Muscle of leg (tissue), 3 donors: ENCODE measurements at regions not wholly inside any gene's neighbourhood (a gene's known extent, or its start where the extent isn't known, plus 50 kb on each side); places are given as distances from the start of the nearest gene placed in this dataset.
"Not testable (repeated sequence)": the region's sequence is repeated elsewhere in the genome, so short reads cannot be mapped to it uniquely, and the experiment has no call there.

Experiments
- DNase-seq: peaks from one replicate; pipeline ENCODE4 v3.0.0; 2013
- H3K27ac ChIP-seq: one replicate; pipeline ENCODE4 v1.5.1; 2013; ENCODE audit warnings: mild to moderate bottlenecking, low read length, control low read depth
- H3K27me3 ChIP-seq: one replicate; pipeline ENCODE4 v1.6.1; 2013; ENCODE audit warnings: low read length; ENCODE audit not compliant: control insufficient read depth, insufficient read depth
- H3K36me3 ChIP-seq: one replicate; pipeline ENCODE4 v1.6.1; 2013; ENCODE audit warnings: low read length; ENCODE audit not compliant: control insufficient read depth, insufficient read depth
- H3K4me1 ChIP-seq: one replicate; pipeline ENCODE4 v1.6.1; 2013; ENCODE audit warnings: low read length; ENCODE audit not compliant: control insufficient read depth, insufficient read depth
- H3K4me3 ChIP-seq: one replicate; pipeline ENCODE4 v1.5.1; 2013; ENCODE audit warnings: low read length, control low read depth
- H3K9me3 ChIP-seq: replicated peaks from 2 replicates; pipeline ENCODE4 v1.6.1; 2013; ENCODE audit warnings: low read depth, low read length; ENCODE audit not compliant: control insufficient read depth
- WGBS: methylation state at CpG from one replicate; pipeline ENCODE4 v1.1.5; 2013; ENCODE audit warnings: missing lambda C conversion rate; ENCODE audit not compliant: insufficient coverage; 5-methylcytosine and 5-hydroxymethylcytosine counted together

DNA sequence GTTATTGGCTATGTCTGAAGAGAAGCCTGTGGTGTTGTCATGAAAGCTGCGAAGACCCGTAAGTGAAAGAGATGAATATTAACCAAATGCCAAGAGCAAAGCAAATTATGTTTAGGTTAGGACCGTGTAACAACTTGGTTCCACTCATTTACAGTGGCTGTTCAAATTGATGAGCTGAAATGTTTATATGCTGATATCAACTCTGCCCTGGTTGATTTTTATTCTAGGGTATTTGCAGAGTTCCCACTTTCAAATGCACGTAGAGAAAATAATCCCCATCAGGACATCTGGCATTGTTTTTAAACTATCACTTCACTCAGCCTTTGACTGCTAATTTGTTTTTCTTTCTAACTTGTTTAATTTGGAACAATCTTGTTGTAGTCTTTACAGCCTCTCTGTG is 581.6 kb upstream of the ADAMTS5 start:
- H3K36me3 ChIP-seq, result no peaks in the 10 kb centered on the region
- no peak overlapping the region for H3K4me3 ChIP-seq
- peaks cover 12% of the 10 kb centered on the region for H3K9me3 ChIP-seq
- H3K27me3 ChIP-seq, result no peaks in the 10 kb centered on the region
- no peaks in the 10 kb centered on the region for H3K4me1 ChIP-seq
- no peak overlapping the region for H3K27ac ChIP-seq
- WGBS, result no CpG with 5 or more reads among the region's 4 CpGs
- no peak for DNase-seq

DNA sequence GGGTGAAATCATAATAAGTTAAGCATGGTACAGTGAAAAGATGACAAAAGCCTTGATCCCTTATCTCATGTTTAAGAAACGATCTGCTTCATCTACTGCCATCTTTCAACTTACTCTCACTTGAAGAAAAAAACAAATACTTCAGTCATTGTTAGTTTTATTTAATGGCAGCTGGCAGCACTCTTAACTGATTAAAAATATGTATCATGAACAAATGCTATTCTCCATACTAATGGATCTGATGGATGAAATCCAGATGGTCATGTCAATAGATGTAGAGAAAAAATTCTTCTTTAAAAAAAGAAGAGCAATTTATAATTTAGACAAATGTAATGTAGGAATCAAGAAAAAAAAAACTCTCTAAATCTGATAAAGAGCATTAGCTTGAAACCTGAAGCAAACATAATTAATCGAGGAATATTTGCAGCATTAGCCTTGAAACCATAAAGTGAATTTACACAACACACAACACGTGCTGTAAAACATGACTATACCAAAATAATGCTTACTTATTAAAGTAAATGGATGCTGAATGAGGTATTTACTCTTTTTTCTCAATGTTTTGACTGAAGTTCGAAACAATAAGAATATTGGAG is 579.0 kb upstream of the ADAMTS5 start:
- Histone ChIP-seq H3K27ac (no peak overlapping the region), H3K4me3 (no peak overlapping the region), H3K9me3 (no peaks in the 10 kb centered on the region), H3K27me3 (no peaks in the 10 kb centered on the region), H3K4me1 (no peaks in the 10 kb centered on the region), H3K36me3 (no peaks in the 10 kb centered on the region)
- DNase-seq, result no peak
- no CpG with 5 or more reads among the region's 4 CpGs for WGBS

DNA sequence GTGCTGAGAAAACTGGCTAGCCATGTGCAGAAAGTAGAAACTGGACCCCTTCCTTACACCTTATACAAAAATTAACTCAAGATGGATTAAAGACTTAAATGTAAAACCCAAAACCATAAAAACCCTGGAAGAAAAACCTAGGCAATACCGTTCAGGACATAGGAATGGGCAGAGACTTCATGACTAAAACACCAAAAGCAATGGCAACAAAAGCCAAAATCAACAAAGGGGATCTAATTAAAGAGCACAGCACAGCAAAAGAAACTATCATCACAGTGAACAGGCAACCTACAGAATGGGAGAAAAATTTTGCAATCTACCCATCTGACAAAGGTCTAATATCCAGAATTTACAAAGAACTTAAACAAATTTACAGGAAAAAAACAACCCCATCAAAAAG is 575.2 kb upstream of the ADAMTS5 start:
- H3K27me3 ChIP-seq, H3K36me3 ChIP-seq, DNase-seq, H3K4me1 ChIP-seq, H3K9me3 ChIP-seq, H3K4me3 ChIP-seq, H3K27ac ChIP-seq: not testable (repeated sequence)
- 60% methylated on average over 1 of the region's 1 CpG for WGBS

DNA sequence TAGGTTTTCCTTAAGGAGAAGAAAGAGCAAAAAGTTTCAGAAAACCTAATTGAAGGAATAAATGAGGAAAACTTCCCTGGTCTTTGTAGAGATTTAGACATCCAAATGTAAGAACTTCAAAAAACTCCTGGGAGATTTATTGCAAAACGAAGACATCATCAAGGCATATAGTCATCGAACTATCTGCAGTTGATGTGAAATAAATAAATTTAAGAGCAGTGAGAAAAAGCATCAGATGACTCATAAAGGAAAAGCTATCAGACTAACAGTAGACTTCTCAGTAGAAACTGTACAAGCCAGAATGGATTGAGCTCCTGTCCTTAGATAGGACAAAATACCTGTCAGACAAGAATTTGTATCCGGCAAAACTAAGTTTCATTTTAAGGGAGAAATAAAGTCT is 569.4 kb upstream of the ADAMTS5 start:
- DNase-seq, result no peak
- no peak overlapping the region for H3K4me3 ChIP-seq
- no peak overlapping the region for H3K27ac ChIP-seq
- no peaks in the 10 kb centered on the region for H3K9me3 ChIP-seq
- no peaks in the 10 kb centered on the region for H3K36me3 ChIP-seq
- H3K27me3 ChIP-seq, result no peaks in the 10 kb centered on the region
- H3K4me1 ChIP-seq, result no peaks in the 10 kb centered on the region
- no CpG with 5 or more reads among the region's 3 CpGs for WGBS

DNA sequence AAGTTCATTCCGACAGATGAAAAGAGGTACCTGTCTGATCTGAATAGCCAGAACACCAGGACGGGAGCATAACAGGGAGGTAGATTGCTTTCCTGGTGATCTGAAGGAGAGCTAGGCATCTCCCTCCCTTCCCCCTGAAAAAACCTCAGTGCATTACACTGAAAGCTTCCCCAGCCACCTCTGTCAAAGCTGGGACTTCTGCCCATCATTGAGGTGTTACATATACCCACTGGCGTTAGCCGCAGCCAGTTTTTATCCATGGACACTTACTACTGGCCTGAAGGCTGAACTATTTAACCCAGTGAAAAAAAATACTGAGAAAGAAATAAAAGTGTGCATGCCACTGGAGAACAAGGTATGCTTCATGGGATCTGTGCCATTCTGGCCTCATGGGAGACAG is 568.3 kb upstream of the ADAMTS5 start:
- no peak overlapping the region for H3K27ac ChIP-seq
- H3K9me3 ChIP-seq, result no peaks in the 10 kb centered on the region
- H3K36me3 ChIP-seq, result no peaks in the 10 kb centered on the region
- no peaks in the 10 kb centered on the region for H3K27me3 ChIP-seq
- no CpG with 5 or more reads among the region's 4 CpGs for WGBS
- DNase-seq, result no peak
- no peaks in the 10 kb centered on the region for H3K4me1 ChIP-seq
- no peak overlapping the region for H3K4me3 ChIP-seq

DNA sequence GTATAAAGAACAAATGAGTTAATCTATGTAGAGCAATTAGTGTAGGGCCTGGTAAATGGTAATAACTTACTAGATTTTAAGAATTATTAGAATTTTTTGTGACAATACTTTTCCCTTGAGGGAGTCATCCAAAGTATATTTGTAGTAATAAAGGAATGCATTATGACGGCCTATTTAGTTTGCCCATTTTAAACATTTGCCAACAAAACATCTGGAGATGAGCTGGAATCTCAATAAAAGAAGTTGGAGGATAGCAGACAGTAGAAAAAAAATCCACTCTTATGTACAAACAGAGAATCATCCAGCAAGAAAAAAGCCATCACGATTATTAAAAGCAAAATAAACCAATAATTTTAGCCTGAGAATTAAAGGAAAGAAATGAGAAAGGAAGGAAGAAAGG is 567.3 kb upstream of the ADAMTS5 start:
- no peak overlapping the region for H3K27ac ChIP-seq
- H3K4me1 ChIP-seq, result no peaks in the 10 kb centered on the region
- no peaks in the 10 kb centered on the region for H3K27me3 ChIP-seq
- DNase-seq, result peak; percentile 58
- H3K36me3 ChIP-seq, result no peaks in the 10 kb centered on the region
- WGBS, result no CpG with 5 or more reads among the region's 2 CpGs
- no peak overlapping the region for H3K4me3 ChIP-seq
- no peaks in the 10 kb centered on the region for H3K9me3 ChIP-seq

DNA sequence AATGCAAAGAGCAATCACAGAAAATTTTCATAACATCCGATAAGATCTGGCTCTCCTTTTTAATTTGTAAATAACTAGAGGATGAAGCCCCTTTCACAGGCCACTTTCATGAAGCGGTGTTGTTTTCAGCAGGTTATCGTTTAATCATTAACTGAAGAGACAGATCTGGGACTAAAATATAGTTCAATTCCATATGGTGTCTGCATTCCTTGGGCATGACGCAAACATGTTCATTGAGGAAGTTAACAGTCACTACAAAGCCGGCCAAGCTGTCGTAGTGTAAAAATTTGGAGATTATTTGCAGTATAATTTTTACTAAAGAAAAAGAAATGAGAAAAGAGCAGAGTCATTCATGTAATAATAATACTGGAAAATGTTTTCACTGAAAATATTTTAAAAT is 565.2 kb upstream of the ADAMTS5 start:
- no peaks in the 10 kb centered on the region for H3K9me3 ChIP-seq
- no peaks in the 10 kb centered on the region for H3K4me1 ChIP-seq
- no peak overlapping the region for H3K4me3 ChIP-seq
- no CpG with 5 or more reads among the region's 6 CpGs for WGBS
- no peaks in the 10 kb centered on the region for H3K27me3 ChIP-seq
- DNase-seq, result peak; percentile 88
- no peaks in the 10 kb centered on the region for H3K36me3 ChIP-seq
- no peak overlapping the region for H3K27ac ChIP-seq

DNA sequence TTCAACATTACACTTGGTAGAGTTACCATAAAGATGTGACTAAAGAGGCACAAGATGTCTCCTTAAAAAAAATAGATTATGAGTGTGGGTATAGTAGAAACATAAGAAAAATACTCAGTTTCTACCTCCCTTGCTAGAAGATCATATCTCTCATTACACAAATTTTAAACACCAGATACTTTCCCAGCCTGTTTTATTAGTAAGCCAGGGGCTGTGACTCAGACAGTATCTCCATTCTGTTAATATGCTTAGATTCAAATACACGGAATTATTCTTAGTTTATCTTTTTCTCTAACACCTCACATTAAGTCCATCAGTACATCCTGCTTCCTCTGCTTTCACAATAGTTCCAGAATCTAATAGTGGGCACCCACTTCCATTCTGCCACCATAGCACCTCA is 561.8 kb upstream of the ADAMTS5 start:
- Histone ChIP-seq H3K4me3 (no peak overlapping the region), H3K27me3 (no peaks in the 10 kb centered on the region), H3K9me3 (no peaks in the 10 kb centered on the region), H3K4me1 (no peaks in the 10 kb centered on the region), H3K27ac (no peak overlapping the region), H3K36me3 (no peaks in the 10 kb centered on the region)
- 100% methylated on average over 1 of the region's 1 CpG for WGBS
- no peak for DNase-seq

DNA sequence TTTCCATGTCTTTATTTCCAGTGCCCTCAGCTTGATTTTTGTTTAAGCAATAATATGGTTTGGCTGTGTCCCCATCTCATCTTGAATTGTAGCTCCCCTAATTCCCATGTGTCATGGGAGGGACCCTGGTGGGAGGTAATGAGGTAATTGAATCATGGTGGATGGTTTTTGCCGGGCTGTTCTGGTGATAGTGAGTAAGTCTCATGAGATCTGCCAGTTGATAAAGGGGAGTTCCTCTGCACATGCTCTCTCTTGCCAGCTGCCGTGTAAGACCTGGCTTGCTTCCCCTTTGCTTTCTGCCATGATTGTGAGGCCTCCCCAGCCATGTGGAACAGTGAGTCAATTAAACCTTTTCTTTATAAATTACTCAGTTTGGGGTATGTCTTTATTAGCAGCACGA is 559.6 kb upstream of the ADAMTS5 start:
- Histone ChIP-seq H3K27ac (no peak overlapping the region), H3K36me3 (no peaks in the 10 kb centered on the region), H3K4me3 (no peak overlapping the region), H3K4me1 (no peaks in the 10 kb centered on the region), H3K9me3 (peaks cover 4% of the 10 kb centered on the region), H3K27me3 (no peaks in the 10 kb centered on the region)
- DNase-seq, result no peak
- no CpG with 5 or more reads among the region's 3 CpGs for WGBS

DNA sequence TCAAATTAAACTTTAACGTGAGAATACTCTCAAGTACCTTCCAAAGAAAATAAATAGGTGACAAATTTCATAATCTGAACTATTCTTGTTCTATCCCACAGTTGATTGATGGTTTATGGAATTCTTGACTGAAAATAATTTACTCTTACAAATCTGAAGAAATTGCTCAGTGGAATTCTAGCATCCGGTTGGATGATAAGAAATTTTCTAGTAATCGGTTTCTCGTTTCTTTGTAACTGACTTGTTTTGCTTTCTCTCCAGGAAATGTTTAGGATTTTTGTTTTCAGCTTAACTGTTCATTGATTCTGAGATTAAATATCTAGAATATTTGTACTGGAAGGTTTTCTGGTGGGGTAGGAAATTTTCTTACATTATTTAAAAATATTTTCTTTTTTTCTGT is 558.9 kb upstream of the ADAMTS5 start:
- Histone ChIP-seq H3K9me3 (peaks cover 4% of the 10 kb centered on the region), H3K27me3 (no peaks in the 10 kb centered on the region), H3K4me1 (no peaks in the 10 kb centered on the region), H3K36me3 (no peaks in the 10 kb centered on the region), H3K4me3 (no peak overlapping the region), H3K27ac (no peak overlapping the region)
- WGBS, result no CpG with 5 or more reads among the region's 4 CpGs
- no peak for DNase-seq

DNA sequence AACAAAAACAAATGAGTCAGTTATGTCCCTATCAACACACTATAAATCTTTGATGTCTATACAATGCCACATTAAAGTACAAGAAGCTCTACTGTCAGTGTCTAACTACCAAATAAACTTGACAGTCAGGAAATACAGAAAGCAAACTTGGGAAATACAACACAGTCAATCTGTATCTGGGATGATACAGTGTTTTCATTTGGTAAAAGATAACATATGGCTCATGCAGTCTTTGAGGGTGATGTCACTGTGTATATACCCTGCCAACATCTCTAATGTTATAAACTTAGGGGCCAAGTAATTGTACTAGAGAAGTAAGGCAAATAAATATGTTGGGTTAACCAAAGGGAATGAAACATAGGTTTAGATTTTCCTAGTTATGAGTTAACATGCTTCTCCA is 552.5 kb upstream of the ADAMTS5 start:
- peak; percentile 67 for DNase-seq
- Histone ChIP-seq H3K36me3 (no peaks in the 10 kb centered on the region), H3K27ac (no peak overlapping the region), H3K27me3 (no peaks in the 10 kb centered on the region), H3K4me3 (no peak overlapping the region), H3K9me3 (peaks cover 11% of the 10 kb centered on the region), H3K4me1 (no peaks in the 10 kb centered on the region)
